ENCODE measurements at regions not wholly inside any gene's neighbourhood (a gene's known extent, or its start where the extent isn't known, plus 50 kb on each side); places are given as distances from the start of the nearest gene placed in this dataset.

DNA sequence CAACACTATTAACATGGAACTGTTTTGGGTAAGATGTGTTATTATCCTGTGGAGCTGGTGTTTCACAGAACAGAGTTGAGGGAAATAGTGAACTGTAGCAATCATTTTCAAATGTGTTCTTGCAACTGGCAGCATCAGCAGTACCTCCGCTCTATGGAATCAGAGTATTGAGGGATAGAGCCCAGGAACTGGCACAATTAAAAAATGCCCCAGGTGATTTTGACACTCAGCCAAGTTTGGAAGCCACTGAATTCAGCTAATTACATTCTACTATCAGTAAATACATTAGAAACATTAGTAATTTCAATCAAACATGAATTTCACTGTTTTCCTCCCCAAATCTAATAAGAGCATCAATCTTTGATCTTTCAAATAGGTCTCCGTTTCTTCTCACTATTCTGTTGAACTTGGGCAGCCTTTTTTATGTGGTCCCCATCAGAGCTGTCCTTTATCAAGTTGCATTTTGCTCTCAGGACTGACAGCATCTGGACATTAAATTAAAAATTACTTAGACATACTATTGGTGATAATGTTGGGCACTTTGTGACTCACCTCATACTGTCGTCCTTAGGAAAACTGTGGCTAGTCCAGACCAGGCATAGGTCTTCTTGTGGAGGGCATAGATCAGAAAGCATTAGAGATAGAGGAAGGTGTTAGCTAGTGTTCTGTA lies 251.5 kb downstream of the DHX35 start:
- no peak for DNase-seq (ENCODE audit: extremely low read depth, low read depth)
- TF ChIP-seq, protein P1, sequence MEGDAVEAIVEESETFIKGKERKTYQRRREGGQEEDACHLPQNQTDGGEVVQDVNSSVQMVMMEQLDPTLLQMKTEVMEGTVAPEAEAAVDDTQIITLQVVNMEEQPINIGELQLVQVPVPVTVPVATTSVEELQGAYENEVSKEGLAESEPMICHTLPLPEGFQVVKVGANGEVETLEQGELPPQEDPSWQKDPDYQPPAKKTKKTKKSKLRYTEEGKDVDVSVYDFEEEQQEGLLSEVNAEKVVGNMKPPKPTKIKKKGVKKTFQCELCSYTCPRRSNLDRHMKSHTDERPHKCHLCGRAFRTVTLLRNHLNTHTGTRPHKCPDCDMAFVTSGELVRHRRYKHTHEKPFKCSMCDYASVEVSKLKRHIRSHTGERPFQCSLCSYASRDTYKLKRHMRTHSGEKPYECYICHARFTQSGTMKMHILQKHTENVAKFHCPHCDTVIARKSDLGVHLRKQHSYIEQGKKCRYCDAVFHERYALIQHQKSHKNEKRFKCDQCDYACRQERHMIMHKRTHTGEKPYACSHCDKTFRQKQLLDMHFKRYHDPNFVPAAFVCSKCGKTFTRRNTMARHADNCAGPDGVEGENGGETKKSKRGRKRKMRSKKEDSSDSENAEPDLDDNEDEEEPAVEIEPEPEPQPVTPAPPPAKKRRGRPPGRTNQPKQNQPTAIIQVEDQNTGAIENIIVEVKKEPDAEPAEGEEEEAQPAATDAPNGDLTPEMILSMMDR (IDR thresholded peaks at IDR 0.05; ENCODE audit: low read depth, low read length), result no peak

DNA sequence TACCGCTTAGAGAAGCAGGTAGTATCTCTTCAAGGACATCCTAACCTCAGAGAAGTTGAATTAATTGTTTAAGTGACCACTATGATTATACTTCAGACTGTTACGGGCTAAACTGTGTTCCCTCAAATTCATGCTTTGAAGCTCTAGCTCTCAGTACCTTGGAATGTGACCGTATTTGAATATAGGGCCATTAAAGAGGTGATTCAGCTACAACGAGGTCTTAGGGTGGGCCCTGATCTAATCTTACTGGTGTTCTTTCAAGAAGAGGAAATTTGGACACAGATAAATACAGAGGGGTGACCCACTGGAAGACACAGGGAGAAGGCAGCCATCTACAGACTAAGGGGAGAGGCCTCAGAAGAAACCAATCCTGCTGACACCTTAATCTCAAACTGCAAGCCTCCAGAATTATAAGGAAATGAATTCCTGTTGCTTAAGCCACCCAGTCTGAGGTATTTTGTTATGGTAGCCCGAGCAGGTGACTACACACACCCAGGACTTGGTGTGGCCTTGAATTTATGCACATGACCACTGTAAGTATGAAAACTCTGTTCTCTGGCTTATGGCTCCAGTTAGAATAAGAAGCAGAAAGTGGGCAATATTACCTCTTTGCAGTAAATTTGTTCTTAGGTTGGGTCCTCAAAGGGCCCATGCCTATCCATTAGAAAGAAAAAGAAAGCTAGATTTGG lies 249.1 kb downstream of the DHX35 start:
- no peak for DNase-seq (ENCODE audit: extremely low read depth, low read depth)
- TF ChIP-seq, protein P1 (IDR thresholded peaks at IDR 0.05; ENCODE audit: low read depth, low read length), result no peak

DNA sequence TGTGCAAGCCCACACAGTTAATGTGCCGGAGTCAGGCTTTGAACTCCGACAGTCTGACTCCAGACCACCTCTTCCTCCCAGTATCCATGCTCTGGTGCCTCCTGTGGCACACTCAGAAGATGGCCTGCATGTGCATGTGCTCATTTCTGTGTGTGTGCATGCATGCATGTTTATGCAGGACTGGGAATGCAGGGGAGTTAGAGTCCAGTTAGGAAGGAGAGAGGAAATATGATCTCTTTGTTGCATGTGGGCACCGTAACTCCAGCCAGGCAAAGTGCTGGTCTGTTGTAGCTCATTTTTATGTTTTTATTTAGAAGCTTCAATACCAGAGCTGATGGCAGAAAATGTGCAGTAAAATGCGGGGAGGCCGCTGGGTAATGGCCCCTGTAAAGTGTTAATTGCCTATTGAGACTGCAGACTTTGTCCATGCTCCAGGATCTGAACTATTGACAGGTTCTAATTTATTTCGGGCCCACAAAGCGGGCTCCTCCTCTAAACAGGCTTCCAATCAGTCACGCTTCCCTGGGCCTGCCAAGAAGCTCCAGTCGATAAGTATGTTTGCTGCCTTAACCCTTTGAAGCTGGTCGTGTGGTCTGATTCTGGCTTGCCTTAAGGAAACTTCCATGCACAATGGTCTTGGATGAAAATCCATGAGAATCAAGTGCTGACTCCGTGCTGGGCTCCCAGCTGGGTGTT lies 248.3 kb downstream of the DHX35 start:
- no peak for DNase-seq (ENCODE audit: extremely low read depth, low read depth)
- TF ChIP-seq, protein P1 (IDR thresholded peaks at IDR 0.05; ENCODE audit: low read depth, low read length), result no peak

DNA sequence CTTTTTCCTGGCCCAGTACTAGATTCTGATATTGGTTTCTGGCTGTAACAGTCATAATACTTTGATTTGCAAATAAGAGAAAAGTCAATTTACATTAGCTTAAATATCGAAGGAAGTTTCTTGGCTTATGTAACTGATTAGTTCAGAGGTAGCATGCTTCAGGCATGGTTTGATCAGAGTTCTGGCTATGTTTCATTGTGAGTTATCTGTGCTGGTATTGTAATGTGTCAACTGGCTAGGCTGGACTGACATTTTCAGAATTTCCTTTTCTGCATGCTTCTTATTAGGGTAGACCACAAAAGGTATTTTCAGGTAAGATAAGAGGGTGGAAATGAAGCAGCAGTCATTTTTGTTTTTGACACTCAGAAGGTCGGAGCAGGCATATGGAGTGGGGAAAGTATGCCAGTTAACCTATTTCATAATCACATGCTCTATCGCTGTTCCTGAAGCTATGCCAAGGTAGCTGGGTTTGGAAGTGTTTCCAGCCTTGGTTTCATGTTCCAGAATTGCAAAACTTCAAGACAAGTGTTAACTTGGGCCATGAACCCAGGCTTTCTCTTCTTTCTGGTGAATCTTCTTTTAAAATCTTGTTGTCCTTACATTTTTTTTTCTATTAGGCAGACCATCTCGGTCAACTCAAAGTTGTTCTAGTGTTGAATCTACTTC lies 244.9 kb downstream of the DHX35 start:
- TF ChIP-seq, protein P1 (IDR thresholded peaks at IDR 0.05; ENCODE audit: low read depth, low read length), result no peak
- DNase-seq (ENCODE audit: extremely low read depth, low read depth), result no peak

DNA sequence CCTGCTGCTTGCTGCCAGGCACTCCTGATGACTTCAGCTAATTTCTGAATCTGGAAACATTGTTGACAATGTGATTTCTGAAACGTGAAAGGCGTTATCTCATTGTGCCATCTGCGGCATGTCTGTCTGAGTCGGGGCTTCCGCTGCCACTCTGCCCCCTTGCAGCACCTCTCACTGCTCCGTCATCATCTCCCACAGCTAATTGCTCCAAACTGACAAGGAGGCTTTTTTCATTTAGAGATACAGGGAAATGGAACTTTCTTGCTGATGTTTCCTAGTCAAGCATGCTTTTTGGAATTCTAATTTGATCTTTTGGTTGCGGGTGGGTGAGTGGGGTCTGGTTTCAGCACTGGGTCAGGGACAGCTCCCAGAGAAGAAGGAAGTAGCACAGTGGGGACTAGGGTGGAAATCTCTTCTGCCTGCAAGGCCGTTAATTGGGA lies 233.5 kb downstream of the DHX35 start:
- TF ChIP-seq, protein P1 (IDR thresholded peaks at IDR 0.05; ENCODE audit: low read depth, low read length), result no peak

DNA sequence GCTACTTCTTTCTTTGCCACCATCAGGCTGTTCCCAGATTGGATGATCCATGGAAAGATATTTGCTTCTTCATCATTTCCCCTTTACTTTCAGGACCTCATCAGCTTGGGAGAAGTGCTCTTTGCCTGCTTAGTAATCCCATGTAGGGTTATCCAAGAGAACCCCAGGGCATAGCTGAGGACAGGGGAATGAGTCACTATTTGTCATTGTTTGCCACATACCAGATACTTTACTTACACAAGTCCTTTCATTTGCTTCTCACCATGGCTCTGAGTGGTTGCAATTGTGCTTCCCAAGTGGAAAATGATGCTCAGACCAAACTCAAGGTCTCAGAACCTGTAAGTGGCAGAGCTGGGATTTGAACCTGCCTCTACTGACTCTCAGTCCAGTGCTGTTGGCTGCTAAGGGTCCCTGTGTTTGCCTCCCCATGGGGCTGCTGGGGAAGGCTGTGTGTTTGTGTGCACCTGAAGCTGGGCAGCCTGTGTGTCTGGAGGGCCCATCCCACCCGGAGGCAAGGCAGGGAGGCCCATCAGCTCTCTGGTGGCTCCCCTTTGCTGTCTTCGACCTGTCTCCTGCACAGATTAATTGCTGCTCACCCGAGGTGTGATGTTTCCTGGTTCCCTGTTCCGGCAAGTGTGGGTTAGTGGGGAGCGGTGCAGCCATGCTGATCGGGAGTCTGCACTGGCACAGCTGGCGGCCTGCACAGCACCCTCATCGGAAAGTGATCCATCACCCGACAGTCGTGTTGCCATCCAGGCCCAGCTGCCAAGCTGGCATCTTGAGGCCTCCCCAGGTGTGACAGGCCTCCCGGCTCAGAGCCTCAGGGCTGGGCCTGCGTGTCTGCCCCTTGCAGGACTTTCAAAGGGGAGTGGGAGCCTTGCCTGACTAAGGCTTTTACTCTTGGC lies 228.8 kb downstream of the DHX35 start:
- TF ChIP-seq, protein P1 (IDR thresholded peaks at IDR 0.05; ENCODE audit: low read depth, low read length), result no peak
- no peak for DNase-seq (ENCODE audit: extremely low read depth, low read depth)

More for the DNA sequence above, 233.5 kb downstream of the DHX35 start:
- DNase-seq (ENCODE audit: extremely low read depth, low read depth), result no peak
